GM18861 (cell line): ENCODE measurements at regions not wholly inside any gene's neighbourhood (a gene's known extent, or its start where the extent isn't known, plus 50 kb on each side); places are given as distances from the start of the nearest gene placed in this dataset.

ENCODE experiments used
- ATAC-seq: cut with Tn5 transposase; IDR thresholded peaks from one replicate; pipeline ENCODE4 v1.9.1; 2021; ENCODE audit not compliant: unreplicated experiment

- ATAC-seq: no peak
Measured at GRCh38 chr12:84605983-84606382, 306.6 kb downstream of the SLC6A15 start.

GRCh38 chr12:84604551-84604950 lies 308.0 kb downstream of the SLC6A15 start:
- no peak for ATAC-seq

GRCh38 chr12:84603484-84604248 lies 308.9 kb downstream of the SLC6A15 start:
- ATAC-seq: no peak

GRCh38 chr12:84601483-84601882 lies 311.1 kb downstream of the SLC6A15 start:
- ATAC-seq: no peak

- no peak for ATAC-seq
Measured at GRCh38 chr12:84599539-84599938, 313.1 kb downstream of the SLC6A15 start.

GRCh38 chr12:84596266-84596665 lies 316.3 kb downstream of the SLC6A15 start:
- ATAC-seq: no peak

GRCh38 chr12:84594157-84594556 lies 318.4 kb downstream of the SLC6A15 start:
- no peak for ATAC-seq

GRCh38 chr12:84585776-84586395 lies 326.7 kb downstream of the SLC6A15 start:
- no peak for ATAC-seq

- ATAC-seq: no peak
Measured at GRCh38 chr12:84572196-84572595, 340.4 kb downstream of the SLC6A15 start.

GRCh38 chr12:84562331-84562730 lies 350.3 kb downstream of the SLC6A15 start:
- no peak for ATAC-seq

- ATAC-seq: no peak
Measured at GRCh38 chr12:84561351-84561750, 351.2 kb downstream of the SLC6A15 start.

- ATAC-seq: no peak
Measured at GRCh38 chr12:84554199-84554723, 358.3 kb downstream of the SLC6A15 start.

GRCh38 chr12:84553331-84554117 lies 359.1 kb downstream of the SLC6A15 start:
- ATAC-seq: no peak

GRCh38 chr12:84551373-84551772 lies 361.2 kb downstream of the SLC6A15 start:
- no peak for ATAC-seq

GRCh38 chr12:84550518-84550917 lies 362.1 kb downstream of the SLC6A15 start:
- no peak for ATAC-seq

- ATAC-seq: no peak
Measured at GRCh38 chr12:84542289-84542688, 370.3 kb downstream of the SLC6A15 start.

GRCh38 chr12:84537666-84538065 lies 374.9 kb downstream of the SLC6A15 start:
- no peak for ATAC-seq

- no peak for ATAC-seq
Measured at GRCh38 chr12:84512751-84513150, 399.8 kb downstream of the SLC6A15 start.

GRCh38 chr12:84508851-84509260 lies 403.7 kb downstream of the SLC6A15 start:
- no peak for ATAC-seq

- peak; percentile 91 for ATAC-seq
Measured at GRCh38 chr12:84507956-84508850, 404.4 kb downstream of the SLC6A15 start.

- no peak for ATAC-seq
Measured at GRCh38 chr12:84506282-84506681, 406.3 kb downstream of the SLC6A15 start.
